B cell (primary cell): ENCODE measurements at regions not wholly inside any gene's neighbourhood (a gene's known extent, or its start where the extent isn't known, plus 50 kb on each side); places are given as distances from the start of the nearest gene placed in this dataset.

Experiments
- ATAC-seq: fragments of 200-7000 bp; cut with Tn5 transposase; one replicate; pipeline ENCODE4 v1.10.0; 2021; ENCODE audit warnings: low read depth, mild to moderate bottlenecking, moderate number of reproducible peaks, moderate library complexity
- CTCF ChIA-PET: fragments of 350-600 bp; sonication (Branson Sonifier 250); formaldehyde crosslinking; loops from one replicate; lab custom pipeline; 2021; ENCODE audit warnings: antibody characterized with exemption, inconsistent platforms; lab: Charles Lee
- POLR2A ChIA-PET: fragments of 350-600 bp; sonication (Branson Sonifier 250); formaldehyde crosslinking; loops from one replicate; lab custom pipeline; 2021; ENCODE audit warnings: antibody characterized with exemption; lab: Charles Lee
- DNase-seq: peaks from one replicate; pipeline ENCODE4 v3.0.0; 2013
- H2AFZ ChIP-seq: 2 replicates; pipeline ENCODE4 v1.6.1; 2012; ENCODE audit warnings: mild to moderate bottlenecking, low read depth, low read length; ENCODE audit not compliant: insufficient read depth, poor library complexity, severe bottlenecking
- H3K27ac ChIP-seq, 2 donors: 1 replicate in 1 of 2; 2 replicates in 1 of 2; pipeline ENCODE4 v1.5.1; 2012 to 2013; ENCODE audit warnings: low read length in 2 of 2, mild to moderate bottlenecking in 2 of 2, moderate library complexity in 1 of 2
- H3K27me3 ChIP-seq, 4 experiments: fragments of 200-600 bp in 1 of 4; sonication (generic) in 1 of 4; replicated peaks in 1 of 4; 1 replicate in 2 of 4; 2 replicates in 2 of 4; pipeline versions ENCODE4 v1.6.1 to v1.7.0; 2013 to 2016; ENCODE audit warnings: low read length in 3 of 4, mild to moderate bottlenecking in 2 of 4, mixed read lengths in 1 of 4, moderate library complexity in 1 of 4; ENCODE audit not compliant: insufficient read depth in 4 of 4, control insufficient read depth in 3 of 4; ENCODE audit errors: control extremely low read depth in 1 of 4
- H3K36me3 ChIP-seq, 2 experiments: replicated peaks in 1 of 2; 1 replicate in 1 of 2; 2 replicates in 1 of 2; pipeline versions ENCODE4 v1.6.1 to v1.7.1; 2013; ENCODE audit warnings: low read length in 1 of 2; ENCODE audit not compliant: insufficient read depth in 2 of 2, control insufficient read depth in 1 of 2; ENCODE audit errors: control extremely low read depth in 1 of 2, extremely low read depth in 1 of 2
- H3K4me1 ChIP-seq, 2 donors: fragments of 200-600 bp in 1 of 2; sonication (generic) in 1 of 2; 1 replicate in 1 of 2; 2 replicates in 1 of 2; pipeline versions ENCODE4 v1.5.1 to v1.6.1; 2013 to 2017; ENCODE audit warnings: low read length in 2 of 2; ENCODE audit not compliant: control insufficient read depth in 2 of 2, insufficient read depth in 2 of 2
- H3K4me2 ChIP-seq: replicated peaks from 2 replicates; pipeline ENCODE3; 2012; ENCODE audit warnings: mild to moderate bottlenecking, low read depth, low read length; ENCODE audit not compliant: poor library complexity, severe bottlenecking
- H3K4me3 ChIP-seq, 5 experiments: fragments of 200-600 bp in 1 of 5; sonication (generic) in 1 of 5; 1 replicate in 3 of 5; 2 replicates in 2 of 5; pipeline versions ENCODE4 v1.5.1 to v1.7.0; 2011 to 2016; ENCODE audit warnings: low read length in 4 of 5, mild to moderate bottlenecking in 4 of 5, low read depth in 2 of 5, control low read depth in 1 of 5, moderate library complexity in 1 of 5; ENCODE audit not compliant: insufficient read depth in 1 of 5; ENCODE audit errors: control extremely low read depth in 1 of 5, extremely low read depth in 1 of 5
- H3K79me2 ChIP-seq: fragments of 200-600 bp; sonication (generic); one replicate; pipeline ENCODE4 v1.6.0; 2016; ENCODE audit warnings: low read length; ENCODE audit not compliant: control insufficient read depth, insufficient read depth
- H3K9ac ChIP-seq: fragments of 200-600 bp; sonication (generic); 2 replicates; pipeline ENCODE4 v1.6.1; 2017; ENCODE audit warnings: mild to moderate bottlenecking, low read length, moderate library complexity
- H3K9me3 ChIP-seq, 3 donors: one replicate each; pipeline versions ENCODE4 v1.6.1 to v1.7.1; 2013; ENCODE audit warnings: low read length in 2 of 3; ENCODE audit not compliant: control insufficient read depth in 2 of 3, insufficient read depth in 1 of 3; ENCODE audit errors: control extremely low read depth in 1 of 3
- H4K20me1 ChIP-seq: 2 replicates; pipeline ENCODE4 v1.6.0; 2012; ENCODE audit warnings: mild to moderate bottlenecking, low read length; ENCODE audit not compliant: insufficient read depth, control insufficient read depth, poor library complexity, severe bottlenecking
- H3K27ac Mint-ChIP-seq: one replicate; pipeline ENCODE4 v1.8.0; 2021; ENCODE audit warnings: mixed read lengths
- H3K27me3 Mint-ChIP-seq: one replicate; pipeline ENCODE4 v1.8.0; 2021; ENCODE audit warnings: mixed read lengths
- H3K4me1 Mint-ChIP-seq: one replicate; pipeline ENCODE4 v1.8.0; 2021; ENCODE audit warnings: mixed read lengths
- H3K4me3 Mint-ChIP-seq: one replicate; pipeline ENCODE4 v1.8.0; 2021; ENCODE audit warnings: mixed read lengths
- H3K9me3 Mint-ChIP-seq: one replicate; pipeline ENCODE4 v1.8.0; 2022; ENCODE audit warnings: mixed read lengths; ENCODE audit not compliant: insufficient read depth
- EZH2 ChIP-seq: IDR thresholded peaks from 2 replicates; pipeline ENCODE4 v1.6.1; 2012; ENCODE audit warnings: borderline replicate concordance, low read depth, mild to moderate bottlenecking, moderate library complexity, low read length; ENCODE audit not compliant: insufficient read depth, poor library complexity, severe bottlenecking
- WGBS: methylation state at CpG from one replicate; pipeline ENCODE4 v1.1.5; 2013; ENCODE audit warnings: missing lambda C conversion rate; ENCODE audit not compliant: insufficient coverage; 5-methylcytosine and 5-hydroxymethylcytosine counted together
- intact Hi-C: fragments of 100-400 bp; cut with micrococcal nuclease; formaldehyde crosslinking; loops from one replicate; pipeline ENCODE4 v1.10.0; 2022
- TF ChIP-seq, protein P1 (sequence below): fragments of 200-600 bp; IDR thresholded peaks from one replicate; pipeline ENCODE4 v1.8.0; 2022; ENCODE audit warnings: antibody characterized with exemption, mild to moderate bottlenecking

DNA sequence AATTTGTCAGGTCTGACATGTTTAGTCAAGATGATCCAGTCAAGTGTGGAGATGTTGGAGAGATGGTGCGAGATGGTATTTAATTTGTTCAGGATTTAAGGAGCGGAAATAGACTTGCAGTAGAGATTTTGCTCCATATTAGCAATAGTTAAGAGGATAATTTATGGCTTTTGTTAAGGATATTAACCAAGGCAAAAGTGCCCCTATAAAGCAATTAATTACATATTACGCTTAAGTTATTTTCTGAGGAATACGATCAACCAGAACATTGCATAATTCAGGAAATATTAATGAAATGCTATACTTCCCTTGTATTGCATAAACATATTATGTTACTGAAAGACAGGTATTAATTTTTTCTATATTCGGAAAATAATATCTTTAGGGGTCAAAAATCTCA lies 83.9 kb downstream of the ZIC1 start:
- H3K4me1 ChIP-seq = no peaks in the 10 kb centered on the region
- ChIA-PET CTCF (no interaction called here), POLR2A (no interaction called here)
- H3K27me3 ChIP-seq = no peaks in the 10 kb centered on the region
- ATAC-seq = no peak
- Mint-ChIP-seq H3K4me3 (no peak overlapping the region), H3K27ac (no peak overlapping the region), H3K27me3 (no peaks in the 10 kb centered on the region), H3K4me1 (no peaks in the 10 kb centered on the region), H3K9me3 (no peaks in the 10 kb centered on the region)
- H3K36me3 ChIP-seq = no peaks in the 10 kb centered on the region
- no peak overlapping the region for H2AFZ ChIP-seq
- H3K4me3 ChIP-seq = no peak overlapping the region
- no peak overlapping the region for H3K4me2 ChIP-seq
- no peak for DNase-seq
- no peak overlapping the region for H3K27ac ChIP-seq
- no peaks in the 10 kb centered on the region for H3K79me2 ChIP-seq
- no peaks in the 10 kb centered on the region for H4K20me1 ChIP-seq
- H3K9me3 ChIP-seq = no peaks in the 10 kb centered on the region
- WGBS = 60% methylated on average over 1 of the region's 5 CpGs
- intact Hi-C loops = no loop called here
- H3K9ac ChIP-seq = no peak overlapping the region
- TF ChIP-seq, protein P1, sequence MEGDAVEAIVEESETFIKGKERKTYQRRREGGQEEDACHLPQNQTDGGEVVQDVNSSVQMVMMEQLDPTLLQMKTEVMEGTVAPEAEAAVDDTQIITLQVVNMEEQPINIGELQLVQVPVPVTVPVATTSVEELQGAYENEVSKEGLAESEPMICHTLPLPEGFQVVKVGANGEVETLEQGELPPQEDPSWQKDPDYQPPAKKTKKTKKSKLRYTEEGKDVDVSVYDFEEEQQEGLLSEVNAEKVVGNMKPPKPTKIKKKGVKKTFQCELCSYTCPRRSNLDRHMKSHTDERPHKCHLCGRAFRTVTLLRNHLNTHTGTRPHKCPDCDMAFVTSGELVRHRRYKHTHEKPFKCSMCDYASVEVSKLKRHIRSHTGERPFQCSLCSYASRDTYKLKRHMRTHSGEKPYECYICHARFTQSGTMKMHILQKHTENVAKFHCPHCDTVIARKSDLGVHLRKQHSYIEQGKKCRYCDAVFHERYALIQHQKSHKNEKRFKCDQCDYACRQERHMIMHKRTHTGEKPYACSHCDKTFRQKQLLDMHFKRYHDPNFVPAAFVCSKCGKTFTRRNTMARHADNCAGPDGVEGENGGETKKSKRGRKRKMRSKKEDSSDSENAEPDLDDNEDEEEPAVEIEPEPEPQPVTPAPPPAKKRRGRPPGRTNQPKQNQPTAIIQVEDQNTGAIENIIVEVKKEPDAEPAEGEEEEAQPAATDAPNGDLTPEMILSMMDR = no peak
- TF ChIP-seq EZH2 = no peak

DNA sequence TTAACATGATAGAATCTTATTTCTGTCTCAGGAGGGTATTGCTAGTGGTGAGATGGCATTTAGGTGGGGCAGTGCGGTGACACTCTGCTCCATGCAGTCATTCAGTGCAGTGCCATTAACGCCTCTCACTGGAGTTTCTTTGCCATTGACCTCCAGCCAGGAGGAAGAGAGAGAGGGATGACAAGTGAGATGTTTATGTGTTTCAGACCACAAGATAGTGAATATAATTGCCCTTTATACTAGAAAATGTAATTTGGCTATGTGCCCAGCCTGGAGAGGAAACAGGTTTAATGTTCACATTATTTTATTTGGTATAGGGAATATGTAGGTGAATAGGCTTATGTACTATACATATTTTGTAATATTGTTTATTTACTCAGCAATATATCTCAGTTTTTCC lies 84.5 kb downstream of the ZIC1 start:
- POLR2A ChIA-PET = no interaction called here
- Histone ChIP-seq H3K9me3 (no peaks in the 10 kb centered on the region), H3K27me3 (no peaks in the 10 kb centered on the region), H3K36me3 (no peaks in the 10 kb centered on the region), H3K27ac (no peak overlapping the region), H3K4me3 (no peak overlapping the region), H3K4me2 (no peak overlapping the region), H3K79me2 (no peaks in the 10 kb centered on the region), H2AFZ (no peak overlapping the region), H4K20me1 (no peaks in the 10 kb centered on the region), H3K4me1 (no peaks in the 10 kb centered on the region), H3K9ac (no peak overlapping the region)
- 100% methylated on average over 2 of the region's 2 CpGs for WGBS
- CTCF ChIA-PET = no interaction called here
- no peaks in the 10 kb centered on the region for H3K9me3 Mint-ChIP-seq
- ATAC-seq (no peak), DNase-seq (no peak)
- no peak overlapping the region for H3K27ac Mint-ChIP-seq
- H3K4me3 Mint-ChIP-seq = no peak overlapping the region
- intact Hi-C loops = no loop called here
- H3K4me1 Mint-ChIP-seq = no peaks in the 10 kb centered on the region
- H3K27me3 Mint-ChIP-seq = no peaks in the 10 kb centered on the region
- TF ChIP-seq, protein P1 = no peak
- no peak for TF ChIP-seq EZH2
